Dedifferentiated amniotic fluid mesenchymal stem cell (primary cell): ENCODE measurements at regions not wholly inside any gene's neighbourhood (a gene's known extent, or its start where the extent isn't known, plus 50 kb on each side); places are given as distances from the start of the nearest gene placed in this dataset.
A peak's percentile ranks its signal among the peaks of the same experiment; 100 is the strongest.

ENCODE experiments used
- DNase-seq: peaks from one replicate; pipeline ENCODE4 v3.0.0-alpha.2; 2016; ENCODE audit errors: extremely low spot score

DNA sequence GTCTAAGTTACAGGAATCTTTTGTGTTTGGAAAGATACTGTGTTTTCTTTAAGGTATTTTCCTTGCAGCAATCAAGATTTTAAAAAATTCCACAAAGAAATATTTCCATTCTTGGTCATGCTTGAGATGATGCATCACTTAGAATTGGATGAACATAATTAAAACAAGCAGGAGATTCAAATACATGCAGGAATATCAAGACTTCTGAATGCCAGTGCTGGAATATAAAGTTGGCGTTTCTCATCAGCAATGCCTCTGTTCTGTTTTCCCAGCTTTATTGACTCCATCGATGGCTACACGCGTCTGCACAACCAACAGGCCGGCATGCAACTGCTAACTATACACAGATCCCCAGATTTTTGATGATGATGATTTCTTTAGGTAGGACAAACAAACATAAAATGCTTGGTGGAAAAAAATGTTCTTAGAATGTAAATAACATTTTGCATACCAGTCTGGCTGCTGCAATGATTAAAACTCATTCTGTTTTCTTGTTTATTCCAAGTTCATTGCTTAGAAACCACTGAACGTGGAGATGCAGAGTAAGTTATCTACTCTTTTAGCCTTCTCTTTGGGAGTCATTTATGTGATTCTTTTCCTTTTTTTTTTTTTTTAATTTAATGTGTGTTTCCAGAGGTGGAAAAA lies 91.3 kb upstream of the FAM171A1 start:
- DNase-seq, result peak; percentile 64

DNA sequence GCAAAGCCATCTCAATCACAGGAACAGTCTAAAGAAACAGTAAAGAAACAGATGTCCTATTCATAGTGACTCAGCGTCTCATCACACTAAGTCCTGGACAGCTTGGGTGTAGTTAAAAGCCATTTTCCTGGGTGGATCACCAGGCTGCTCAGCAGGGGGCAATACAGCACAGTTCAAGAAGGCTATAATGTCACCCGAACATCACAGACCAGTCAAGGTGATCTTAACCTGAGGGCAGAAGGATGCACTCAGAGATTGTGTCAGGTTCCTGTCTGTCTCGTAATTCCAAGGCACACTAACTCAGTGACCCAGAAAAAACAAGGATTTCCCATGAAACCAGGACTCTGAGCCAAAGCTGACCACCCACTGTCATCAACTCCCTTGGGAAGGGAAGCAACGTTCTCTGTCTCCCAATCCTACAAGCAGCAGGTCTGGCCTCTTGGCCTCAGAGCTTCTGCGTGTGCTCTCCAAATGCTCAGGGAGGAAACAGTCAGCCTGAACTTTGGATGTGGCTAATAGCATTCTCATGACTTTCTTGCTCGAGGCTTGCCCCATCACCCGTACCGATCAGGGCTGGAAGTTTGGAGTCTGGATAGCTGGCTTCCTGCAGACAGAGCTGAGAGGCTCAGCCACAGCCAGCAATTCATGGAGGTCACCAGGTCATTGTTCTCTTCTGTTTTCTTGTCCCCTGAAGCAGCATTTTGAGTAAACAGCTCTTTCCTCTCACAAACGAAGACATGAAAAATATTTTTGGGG lies 90.4 kb upstream of the FAM171A1 start:
- peak; percentile 78 for DNase-seq

DNA sequence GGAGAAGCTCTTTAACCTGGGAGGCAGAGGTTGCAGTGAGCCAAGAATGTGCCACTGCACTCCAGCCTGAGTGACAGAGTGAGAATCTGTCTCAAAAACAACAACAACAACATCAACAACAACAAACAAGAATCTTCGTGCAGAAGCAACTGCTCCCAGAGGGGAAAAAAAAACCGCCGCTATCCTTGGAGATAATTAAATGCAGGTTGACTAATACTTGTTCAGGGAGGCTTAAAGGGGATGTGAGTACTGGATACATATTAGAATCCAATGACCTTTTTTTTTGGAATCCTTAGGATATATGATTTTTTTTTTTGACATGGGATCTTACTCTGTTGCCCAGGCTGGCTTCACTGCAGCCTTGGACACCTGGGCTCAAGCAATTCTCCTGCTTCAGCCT lies 89.6 kb upstream of the FAM171A1 start:
- no peak for DNase-seq

DNA sequence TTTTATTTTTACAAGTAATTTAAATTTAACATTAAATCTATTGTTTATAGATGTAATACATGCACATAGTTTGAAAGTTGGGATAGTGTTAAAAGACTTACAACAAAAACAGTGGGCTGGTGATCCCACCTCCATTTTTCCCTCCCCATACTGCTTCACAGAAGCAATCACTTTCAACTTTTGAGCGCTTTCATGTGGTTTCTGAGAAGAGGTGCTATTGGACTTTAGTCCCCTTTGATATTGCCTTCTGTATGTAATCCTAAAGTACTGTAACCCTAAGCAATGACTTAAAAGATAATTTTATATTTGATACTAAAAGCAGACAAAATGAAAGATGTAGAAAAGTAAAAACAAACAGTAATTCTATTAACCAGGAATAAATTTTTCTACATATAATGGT lies 88.1 kb upstream of the FAM171A1 start:
- DNase-seq, result no peak

DNA sequence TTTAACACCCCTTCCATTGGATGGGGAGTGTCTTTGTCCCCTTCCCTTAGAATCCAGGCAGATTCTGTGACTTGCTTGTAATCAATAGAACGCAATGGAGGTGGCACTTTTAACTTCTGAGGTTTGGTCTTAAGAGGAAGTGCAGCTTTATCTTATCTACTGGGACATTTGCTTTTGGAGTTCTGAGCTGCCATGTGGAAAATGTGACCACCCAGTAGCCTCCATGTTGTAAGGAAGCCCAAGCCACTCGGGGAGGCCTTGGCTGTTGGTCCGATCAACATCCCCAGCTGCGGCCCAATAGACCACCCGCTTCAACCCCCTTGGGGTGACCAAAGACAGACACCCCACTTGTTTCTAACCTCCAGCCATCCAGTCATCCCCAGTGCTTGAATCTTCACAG lies 86.3 kb upstream of the FAM171A1 start:
- DNase-seq, result no peak

DNA sequence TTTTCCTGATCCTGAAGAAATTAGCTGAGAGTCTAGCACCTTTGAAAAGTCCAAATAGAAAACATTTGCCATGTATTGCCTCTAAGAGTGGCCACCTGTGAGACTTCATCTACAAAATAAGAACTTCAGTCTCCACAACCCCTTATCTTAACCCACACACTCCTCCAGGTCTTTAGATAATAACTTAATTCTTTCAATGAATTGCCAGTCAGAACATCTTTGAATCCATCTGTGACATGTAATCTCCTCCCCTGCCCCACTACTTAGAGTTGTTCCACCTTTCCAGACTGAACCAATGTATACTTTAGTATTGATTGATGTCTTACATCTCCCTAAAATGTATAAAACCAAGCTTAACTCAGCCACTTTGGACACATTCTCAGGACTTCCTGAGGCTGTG lies 84.4 kb upstream of the FAM171A1 start:
- DNase-seq, result no peak

DNA sequence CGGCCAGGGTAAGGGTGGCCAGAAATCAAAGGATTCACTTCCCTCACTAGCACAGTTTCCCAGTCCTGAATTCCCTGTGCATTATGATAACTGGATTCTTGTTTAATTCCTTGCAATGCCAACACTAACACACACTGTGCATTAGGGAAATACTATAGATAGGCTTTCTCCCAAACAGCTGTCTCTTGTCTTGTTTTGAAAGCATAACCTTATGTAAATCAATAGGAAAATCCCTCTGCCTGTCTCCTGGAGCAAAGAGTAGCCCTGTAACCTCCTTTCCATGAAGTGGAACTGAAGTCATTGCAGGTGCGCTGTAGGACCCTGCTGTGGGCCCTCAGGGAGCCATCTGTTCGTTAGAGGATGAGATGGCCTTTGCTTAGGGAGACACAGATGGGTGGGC lies 82.8 kb upstream of the FAM171A1 start:
- DNase-seq, result no peak

DNA sequence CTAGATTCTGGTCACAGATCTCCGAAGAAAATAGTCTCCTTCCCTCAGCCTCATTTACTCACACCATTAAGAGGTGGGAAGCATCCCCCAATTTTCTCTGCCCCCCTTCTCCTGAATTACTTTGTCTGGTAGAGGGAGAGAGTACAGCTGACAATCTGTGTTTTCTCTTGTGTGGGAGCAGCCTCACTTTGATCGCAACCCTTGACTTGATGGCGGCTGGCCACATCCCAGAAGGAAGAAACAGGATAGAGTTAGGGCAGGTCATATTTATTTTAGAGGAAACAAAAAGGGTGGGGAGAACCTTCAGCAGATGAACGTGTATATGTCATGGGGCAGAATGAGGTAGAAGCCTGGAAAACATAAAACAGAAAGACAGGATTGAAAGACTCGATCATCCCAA lies 82.4 kb upstream of the FAM171A1 start:
- no peak for DNase-seq

DNA sequence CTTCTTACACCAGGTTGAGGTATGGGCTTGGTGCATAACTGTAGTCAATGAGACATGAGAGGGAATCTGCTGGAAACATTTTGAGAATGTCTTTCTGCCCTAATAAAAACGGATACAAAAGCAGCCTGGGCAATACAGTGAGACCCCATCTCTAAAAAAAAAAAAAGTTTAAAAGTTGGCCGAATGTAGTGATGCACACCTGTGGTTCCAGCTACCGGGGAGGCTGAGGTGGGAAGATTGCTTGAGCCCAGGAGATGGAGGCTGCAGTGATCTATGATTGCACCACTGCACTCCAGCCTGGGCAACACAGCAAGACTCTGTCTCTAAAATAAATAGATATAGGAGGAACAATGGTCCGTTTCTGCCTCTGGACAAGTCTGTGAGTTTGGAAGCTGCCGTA lies 81.5 kb upstream of the FAM171A1 start:
- DNase-seq, result no peak

DNA sequence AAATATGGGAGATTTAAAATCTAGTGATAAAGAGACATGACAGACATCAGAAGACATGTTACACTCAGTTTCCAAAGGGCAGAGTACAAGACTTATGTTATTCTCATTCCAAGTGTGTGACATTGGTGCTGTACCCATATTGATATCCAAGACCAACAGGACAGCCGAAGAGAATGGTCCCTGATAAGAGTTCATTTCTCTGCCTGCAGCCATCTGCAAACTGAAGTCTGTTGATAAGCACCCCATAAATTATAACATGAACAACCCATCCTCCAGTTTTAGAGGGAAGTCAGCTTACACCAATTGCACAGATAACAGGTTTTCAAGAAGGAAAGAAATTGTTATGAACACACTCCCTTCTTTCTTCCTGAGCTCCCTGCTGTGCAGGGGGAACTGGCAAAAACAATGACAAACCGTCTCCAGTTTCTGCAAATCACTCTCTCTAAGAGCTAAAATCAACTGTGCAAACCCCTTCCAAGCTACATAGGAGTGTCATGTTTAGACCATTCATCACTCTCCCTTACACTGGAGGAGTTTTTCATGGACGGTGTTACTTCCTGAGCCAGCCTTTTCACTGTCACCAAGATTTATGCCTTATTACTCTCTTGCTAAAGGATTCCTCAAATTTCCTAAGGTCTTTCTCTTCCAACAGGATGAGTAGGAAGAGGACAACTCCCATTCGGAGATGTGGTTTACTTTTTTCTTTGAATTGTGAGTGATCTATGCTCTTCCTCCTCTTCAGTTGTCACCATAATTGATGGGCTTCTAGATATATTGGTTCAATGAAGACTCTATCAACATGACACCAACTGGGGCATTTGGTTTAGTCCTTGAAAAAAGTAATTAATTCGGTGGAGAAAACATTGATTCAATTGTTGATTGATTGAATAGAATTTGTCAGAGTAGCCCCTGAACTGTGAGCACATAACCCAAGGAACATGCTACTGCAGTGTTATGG lies 80.3 kb upstream of the FAM171A1 start:
- DNase-seq, result no peak

DNA sequence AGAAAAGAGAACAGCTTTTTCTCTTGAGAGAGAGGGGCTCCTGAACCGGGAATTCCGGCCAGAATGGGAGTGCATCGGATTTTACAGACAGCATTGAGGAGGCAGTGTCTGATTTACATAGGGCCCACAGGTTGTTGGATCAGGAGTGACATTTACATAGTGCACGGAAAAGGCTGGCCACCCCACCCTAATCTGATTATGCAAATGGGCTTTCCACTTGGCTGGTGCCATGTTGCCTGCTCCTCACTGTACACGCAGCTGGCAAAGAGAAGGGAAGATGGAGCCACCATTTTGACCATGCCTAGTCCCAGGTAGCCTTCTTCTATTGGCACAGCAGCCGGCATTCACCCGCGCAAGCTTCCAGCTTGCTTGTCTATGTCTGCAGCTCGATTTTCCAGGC lies 77.5 kb upstream of the FAM171A1 start:
- DNase-seq, result no peak

DNA sequence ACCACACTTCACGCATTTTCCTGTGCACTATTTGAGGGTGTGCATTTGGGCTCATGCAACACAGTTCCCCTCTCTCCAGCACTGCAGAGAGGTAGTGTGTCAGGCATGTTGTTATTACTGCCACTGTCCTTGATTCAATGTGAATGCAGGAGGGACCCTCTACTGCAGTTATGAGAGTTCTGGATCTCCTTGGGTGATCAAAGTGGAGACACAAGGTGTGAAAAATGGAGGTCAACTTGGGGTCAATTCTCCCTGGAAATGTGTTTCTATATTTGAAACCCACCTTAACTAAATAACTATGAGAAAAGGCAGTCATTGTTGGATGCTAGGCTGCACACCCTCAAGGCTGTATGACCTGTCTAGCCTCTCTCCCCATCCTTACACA lies 73.9 kb upstream of the FAM171A1 start:
- no peak for DNase-seq

DNA sequence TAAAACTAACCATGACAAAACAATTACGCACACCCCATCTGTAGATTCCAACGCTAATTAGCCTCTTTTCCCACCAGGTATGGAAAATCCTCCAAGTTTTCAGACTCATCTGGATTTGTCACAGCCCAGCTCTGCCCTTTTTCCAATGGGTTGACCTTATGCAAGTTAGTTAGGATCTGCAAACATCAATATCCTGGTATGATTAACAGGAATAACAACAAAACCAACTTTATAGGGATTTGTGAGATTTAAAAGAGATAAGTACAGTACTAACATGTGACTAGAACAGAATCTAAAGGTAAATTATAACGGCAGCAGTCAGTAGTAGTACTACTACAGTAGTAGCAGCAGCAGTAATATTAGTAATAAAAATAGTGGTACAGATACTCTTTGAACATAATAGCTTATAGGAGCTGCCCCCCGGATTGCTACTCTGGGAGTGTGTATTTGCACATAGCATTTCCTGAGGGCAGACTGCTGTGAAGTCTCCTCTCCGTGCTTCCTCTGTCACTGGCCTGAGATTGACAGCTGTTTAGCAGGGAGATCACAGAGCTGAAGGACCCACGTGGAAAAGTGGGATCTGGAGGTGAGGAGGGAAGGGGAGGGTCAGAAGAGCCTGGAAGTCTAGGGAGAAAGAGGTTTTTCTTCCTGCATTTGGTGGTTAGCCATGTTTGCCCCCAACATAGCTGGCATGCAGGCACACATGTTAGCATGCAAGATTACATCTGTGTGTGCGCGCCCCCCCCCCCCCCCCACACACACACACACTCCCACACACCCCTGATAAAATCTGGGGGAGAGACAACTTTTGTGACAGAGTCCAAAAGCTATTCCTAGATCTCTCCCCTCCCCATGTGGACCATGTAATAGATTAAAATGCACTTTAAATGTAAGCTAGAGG lies 73.3 kb upstream of the FAM171A1 start:
- DNase-seq, result no peak

DNA sequence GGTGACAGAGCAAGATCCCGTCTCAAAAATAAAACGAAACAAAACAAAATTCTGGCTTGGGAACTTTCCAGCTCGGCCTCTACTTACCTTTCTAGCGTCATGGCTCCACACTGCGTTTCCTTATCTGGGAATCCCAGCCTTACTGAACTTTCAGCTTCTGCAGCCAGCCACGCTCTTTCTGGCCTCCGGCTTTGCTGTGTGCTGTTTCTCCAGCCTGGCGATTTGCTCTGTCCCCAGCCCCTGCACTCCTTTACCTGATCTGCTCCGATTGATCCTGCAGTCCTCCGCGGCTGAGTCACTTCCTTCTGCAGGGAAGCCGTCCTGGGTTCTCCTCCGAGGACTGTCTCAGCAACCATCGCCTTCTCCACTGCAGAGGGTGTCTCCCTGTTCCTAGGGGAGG lies 71.0 kb upstream of the FAM171A1 start:
- DNase-seq, result no peak

DNA sequence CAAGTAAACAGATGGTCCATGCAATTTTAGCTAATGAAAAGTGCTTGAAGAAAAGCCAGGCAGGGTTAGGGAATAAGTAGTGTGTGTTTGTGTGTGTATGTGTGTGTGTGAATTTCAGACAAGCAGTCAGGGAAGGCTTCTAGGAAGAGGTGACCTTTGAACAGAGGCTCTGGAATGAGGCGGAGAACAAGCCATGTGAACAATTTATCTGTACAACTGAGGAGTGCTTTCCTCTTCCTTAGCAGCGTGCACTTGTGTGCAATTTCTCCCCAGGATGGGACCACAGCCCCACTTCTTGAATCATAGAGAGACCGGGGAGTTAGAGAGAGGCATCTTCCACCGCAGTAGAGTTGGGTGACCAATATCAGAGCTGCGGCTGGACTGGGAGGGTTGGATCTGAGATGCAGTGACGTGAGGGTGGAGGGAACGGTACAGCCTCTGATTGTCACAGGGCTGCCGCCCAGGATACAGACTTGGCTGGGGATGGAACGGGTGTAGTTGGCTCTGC lies 69.2 kb upstream of the FAM171A1 start:
- no peak for DNase-seq

DNA sequence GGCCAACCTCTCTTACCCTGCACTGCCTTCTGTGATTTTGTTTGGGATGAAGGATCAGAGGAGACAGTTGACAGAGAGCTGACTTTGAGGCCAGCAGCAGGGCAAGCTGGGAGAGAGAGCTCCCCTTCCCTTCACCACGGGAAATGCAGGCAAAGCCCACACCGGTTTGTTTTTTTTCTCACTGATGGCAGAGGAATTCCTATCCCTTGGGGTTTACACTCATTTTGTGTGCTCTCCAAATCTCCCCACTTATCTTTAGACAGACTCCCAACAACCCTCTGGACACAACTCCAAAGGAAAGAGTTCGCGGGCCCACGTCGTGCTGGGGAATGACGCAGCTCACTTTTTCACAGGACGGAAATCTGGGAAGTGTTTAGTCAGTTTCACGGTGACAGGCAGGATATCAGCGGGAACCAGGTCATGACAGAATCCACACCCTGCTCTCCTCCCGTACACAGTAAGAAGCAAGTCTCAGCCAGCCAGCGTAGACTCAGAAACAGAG lies 68.3 kb upstream of the FAM171A1 start:
- peak; percentile 35 for DNase-seq

DNA sequence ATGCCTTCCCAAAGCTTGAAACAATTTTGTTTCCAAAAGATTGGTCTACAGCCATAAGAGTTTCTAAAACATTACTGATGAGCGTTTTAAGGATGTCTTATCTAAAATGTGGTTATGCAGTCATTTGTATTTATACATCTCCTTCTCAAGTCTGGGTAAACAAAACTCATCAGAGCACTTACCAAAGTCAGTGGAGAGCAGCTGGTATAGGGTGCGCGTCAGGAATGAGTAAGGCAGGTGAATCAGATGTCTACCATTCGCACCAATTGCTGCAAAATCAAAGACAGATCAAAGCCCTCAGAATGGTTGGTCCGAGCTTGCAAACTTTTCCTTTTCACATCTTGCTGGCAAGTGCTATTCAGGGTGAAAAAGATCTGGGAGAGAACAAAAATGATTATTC lies 65.6 kb upstream of the FAM171A1 start:
- peak; percentile 35 for DNase-seq

DNA sequence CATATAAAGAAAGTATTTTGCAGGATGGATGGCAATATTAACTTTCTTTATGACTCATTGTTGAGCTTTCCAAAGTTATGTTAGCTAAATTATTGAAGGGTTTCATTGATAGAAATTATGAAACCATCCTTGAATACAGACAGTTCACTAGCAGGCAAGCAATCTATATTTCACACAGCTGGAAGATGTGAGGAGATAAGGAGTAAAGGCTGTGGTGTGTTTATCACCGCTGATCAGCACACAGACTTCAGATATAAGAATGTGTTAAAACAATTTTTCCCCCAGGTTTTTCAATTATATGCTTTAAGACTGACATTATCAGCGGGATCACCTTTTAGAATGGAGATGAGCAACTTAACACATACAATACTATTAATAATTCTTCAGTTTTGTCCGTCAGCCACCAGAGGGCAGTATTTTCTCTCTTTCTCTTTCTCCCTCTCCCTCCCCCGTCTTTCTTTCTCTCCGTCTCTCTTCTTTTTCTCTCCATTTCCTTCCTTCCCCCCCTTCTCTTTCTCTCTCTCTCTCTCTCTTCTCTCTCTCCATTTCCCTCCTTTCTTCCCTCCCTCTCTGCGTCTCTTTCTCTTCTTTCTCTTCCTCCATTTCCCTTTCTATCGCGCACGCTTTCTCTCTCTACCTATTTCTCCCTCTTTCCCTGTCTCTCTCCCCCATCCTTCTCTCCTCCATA lies 62.9 kb upstream of the FAM171A1 start:
- peak; percentile 78 for DNase-seq

DNA sequence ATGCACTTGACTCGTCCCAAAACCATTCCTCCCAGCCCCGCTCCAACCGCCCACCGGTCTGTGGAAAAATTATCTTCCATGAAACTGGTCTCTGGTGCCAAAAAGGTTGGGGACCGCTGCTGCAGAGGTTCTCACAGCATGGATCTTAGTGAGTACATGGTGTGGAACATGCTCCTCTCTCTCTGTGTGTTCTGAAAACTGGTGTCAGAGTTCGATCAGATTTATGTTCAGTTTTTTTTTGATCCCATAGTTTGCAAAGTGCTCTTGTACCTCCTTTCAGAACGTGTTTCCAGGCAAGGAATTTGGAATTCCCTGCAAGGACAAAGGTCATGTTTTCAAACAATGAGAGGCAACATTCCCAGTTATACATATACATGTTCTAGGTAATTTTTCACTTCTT lies 61.2 kb upstream of the FAM171A1 start:
- no peak for DNase-seq

DNA sequence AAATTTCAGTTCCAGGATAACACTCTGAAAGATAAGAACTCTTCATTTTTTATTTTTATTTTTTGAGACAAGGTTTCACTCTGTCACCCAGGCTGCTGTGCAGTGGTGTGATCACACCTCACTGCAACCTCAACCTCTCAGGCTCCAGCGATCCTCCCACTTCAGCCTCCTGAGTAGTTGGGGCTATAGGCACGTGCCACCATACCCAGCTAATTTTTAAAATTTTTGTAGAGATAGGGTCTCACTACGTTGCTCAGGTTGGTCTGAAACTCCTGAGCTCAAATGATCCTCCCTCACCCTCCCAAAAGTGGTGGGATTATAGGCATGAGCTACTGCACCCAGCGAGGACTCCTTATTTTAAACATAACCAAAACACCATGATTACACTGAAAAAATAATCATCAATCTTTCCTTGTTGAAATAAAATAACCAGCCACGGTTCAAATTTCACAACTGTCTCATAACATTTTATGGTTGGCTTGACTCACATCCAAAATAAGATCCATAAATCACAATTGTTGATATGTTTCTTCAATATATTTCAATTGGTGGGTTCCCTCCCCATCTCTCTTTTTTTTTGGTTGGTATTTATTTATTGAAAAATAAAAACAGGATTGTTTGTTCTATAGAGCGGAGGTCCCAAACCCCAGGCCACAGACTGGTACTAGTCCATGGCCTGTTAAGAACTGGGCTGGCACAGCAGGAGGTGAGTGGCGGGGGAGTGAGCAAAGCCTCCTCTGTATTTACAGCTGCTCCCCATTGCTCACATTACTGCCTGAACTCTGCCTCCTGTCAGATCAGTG lies 60.1 kb upstream of the FAM171A1 start:
- no peak for DNase-seq
